HG03571 (cell line): ENCODE measurements at regions not wholly inside any gene's neighbourhood (a gene's known extent, or its start where the extent isn't known, plus 50 kb on each side); places are given as distances from the start of the nearest gene placed in this dataset.

ENCODE experiments used
- ATAC-seq: cut with Tn5 transposase; IDR thresholded peaks from one replicate; pipeline ENCODE4 v1.9.1; 2021; ENCODE audit not compliant: unreplicated experiment

GRCh38 chr4:147052361-147052760 lies 106.7 kb upstream of the TTC29 start:
- no peak for ATAC-seq

- no peak for ATAC-seq
These were observed 108.7 kb upstream of the TTC29 start for GRCh38 chr4:147054228-147054872.

- ATAC-seq: no peak
These were observed 111.4 kb upstream of the TTC29 start for GRCh38 chr4:147056940-147057610.

- no peak for ATAC-seq
These were observed 112.0 kb upstream of the TTC29 start for GRCh38 chr4:147057611-147058190.

GRCh38 chr4:147059064-147059731 lies 113.5 kb upstream of the TTC29 start:
- ATAC-seq: no peak

GRCh38 chr4:147060151-147060931 lies 114.7 kb upstream of the TTC29 start:
- ATAC-seq: no peak

- no peak for ATAC-seq
These were observed 119.2 kb upstream of the TTC29 start for GRCh38 chr4:147064856-147065255.

GRCh38 chr4:147068564-147068963 lies 122.9 kb upstream of the TTC29 start:
- no peak for ATAC-seq

GRCh38 chr4:147071209-147071740 lies 125.6 kb upstream of the TTC29 start:
- no peak for ATAC-seq

- ATAC-seq: no peak
These were observed 130.5 kb upstream of the TTC29 start for GRCh38 chr4:147076179-147076578.

GRCh38 chr4:147076728-147077127 lies 131.1 kb upstream of the TTC29 start:
- ATAC-seq: no peak

- no peak for ATAC-seq
These were observed 132.7 kb upstream of the TTC29 start for GRCh38 chr4:147078362-147078761.

GRCh38 chr4:147078875-147079658 lies 133.4 kb upstream of the TTC29 start:
- no peak for ATAC-seq

- ATAC-seq: no peak
These were observed 139.2 kb upstream of the TTC29 start for GRCh38 chr4:147084861-147085260.

GRCh38 chr4:147085781-147086180 lies 140.1 kb upstream of the TTC29 start:
- ATAC-seq: no peak

- ATAC-seq: no peak
These were observed 142.5 kb upstream of the TTC29 start for GRCh38 chr4:147088146-147088545.

GRCh38 chr4:147090486-147090885 lies 144.8 kb upstream of the TTC29 start:
- no peak for ATAC-seq

- ATAC-seq: no peak
These were observed 147.5 kb upstream of the TTC29 start for GRCh38 chr4:147093206-147093605.

- ATAC-seq: no peak
These were observed 148.6 kb upstream of the TTC29 start for GRCh38 chr4:147094238-147094637.
